HG02885 (cell line): ENCODE measurements at regions not wholly inside any gene's neighbourhood (a gene's known extent, or its start where the extent isn't known, plus 50 kb on each side); places are given as distances from the start of the nearest gene placed in this dataset.
"Not testable (repeated sequence)": the region's sequence is repeated elsewhere in the genome, so short reads cannot be mapped to it uniquely, and the experiment has no call there.

ENCODE experiments used
- ATAC-seq: cut with Tn5 transposase; IDR thresholded peaks from one replicate; pipeline ENCODE4 v1.9.1; 2021; ENCODE audit warnings: mild to moderate bottlenecking; ENCODE audit not compliant: unreplicated experiment, poor library complexity

DNA sequence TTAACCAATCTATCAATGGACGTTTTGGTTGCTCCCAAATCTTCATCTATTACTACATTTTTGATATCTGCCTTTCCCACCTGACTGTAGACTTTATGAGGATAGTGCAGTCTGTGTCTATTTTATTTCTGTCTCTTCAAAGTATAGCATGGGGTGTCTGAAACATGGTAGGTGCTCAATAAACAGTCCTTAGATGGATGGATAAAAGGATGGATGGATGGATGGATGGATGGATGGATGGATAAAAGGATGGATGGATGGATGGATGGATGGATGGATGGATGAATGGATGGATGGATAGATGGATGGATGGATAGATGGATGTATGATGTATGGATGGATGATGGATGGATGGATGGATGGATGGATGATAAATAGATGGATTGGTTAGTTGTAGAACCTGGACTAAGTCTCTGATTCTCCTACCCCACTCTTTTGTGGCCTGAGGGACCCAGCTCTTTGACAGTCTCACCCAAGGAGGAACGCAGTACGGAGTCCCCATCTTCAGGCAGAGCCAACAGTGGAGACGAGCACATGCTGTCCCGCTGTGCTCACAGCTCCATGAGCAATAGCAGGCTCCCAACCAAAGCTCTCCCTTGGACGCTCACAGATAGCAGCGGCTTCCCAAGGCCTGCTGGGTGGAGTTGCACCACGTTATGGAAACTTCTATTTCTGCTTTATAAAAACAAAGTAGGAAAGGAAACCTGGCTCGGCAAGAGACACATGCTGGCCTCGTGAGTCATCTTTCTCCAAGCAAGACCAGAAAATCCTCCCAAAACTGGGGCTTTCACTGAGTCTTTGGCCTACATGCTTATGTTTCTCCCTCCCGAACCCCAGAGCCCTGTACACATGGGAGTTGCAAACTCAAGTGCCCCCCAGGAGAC lies 448.0 kb downstream of the MIAT start:
- ATAC-seq, result no peak

GRCh38 chr22:27106985-27107384 lies 449.6 kb downstream of the MIAT start:
- ATAC-seq, result no peak

DNA sequence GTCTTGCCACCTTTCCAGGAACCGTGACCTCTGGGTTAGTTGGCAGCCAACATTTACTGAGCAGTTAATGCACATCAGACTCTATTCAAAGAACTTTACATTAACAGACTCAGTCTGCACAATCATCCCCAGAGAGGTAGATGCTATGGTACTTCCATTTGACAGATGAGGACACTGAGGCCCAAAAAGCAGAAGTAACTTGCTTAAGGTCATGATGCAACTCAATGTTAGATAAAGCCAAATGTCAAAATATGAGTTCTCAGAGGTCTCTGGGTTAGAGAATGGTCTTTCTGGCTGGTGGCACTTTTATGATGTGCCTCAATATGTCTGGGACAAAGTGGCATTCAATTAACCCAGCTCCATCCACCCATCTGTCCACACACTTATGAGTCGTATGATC lies 450.0 kb downstream of the MIAT start:
- no peak for ATAC-seq

GRCh38 chr22:27107824-27108223 lies 450.4 kb downstream of the MIAT start:
- ATAC-seq, result no peak

DNA sequence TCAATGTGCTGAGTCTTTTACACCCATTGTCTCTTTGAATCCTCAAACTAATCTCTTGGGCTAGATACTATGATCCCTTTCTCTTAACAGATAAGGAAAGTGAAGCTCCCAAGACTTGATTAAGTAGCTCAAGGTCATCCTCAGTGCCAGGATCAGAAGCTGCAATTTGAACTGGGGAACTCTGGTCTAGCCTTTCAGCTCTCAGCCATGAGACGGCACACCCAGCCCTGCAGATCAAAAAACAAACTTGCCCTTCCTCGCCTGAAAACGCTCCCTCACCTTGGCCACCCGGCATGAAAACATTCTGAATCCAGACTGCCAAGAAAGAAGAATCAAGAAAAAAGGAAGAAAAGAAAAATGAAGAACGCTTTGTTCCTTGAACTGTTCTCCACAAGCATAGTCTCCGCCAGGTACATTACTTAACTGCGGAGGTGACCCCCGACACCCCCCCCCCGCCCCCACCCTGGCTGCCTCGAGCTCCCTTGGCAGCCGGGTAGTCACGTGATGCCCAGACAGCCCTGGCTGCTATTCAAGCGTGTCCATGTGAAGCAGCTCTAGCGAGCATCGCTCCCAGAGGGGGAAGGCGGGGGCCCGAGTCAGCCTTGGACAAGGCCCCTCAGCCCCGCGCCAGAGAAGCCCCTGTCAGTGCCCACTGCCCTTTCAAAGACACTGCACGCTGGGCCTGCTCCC lies 451.2 kb downstream of the MIAT start:
- no peak for ATAC-seq

DNA sequence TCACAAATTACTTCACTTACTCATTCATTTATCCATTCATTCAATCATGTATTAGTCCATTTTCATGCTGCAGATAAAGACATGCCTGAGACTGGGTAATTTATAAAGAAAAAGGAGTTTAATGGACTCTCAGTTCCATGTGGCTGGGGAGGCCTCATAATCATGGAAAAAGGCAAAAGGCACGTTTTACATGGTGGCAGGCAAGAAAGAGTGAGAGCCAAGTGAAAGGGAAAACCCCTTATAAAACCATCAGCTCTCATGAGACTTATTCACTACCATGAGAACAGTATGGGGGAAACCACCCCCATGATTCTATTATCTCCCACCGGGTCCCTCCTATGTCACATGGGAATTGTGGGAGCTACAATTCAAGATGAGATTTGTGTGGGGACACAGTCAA lies 452.0 kb downstream of the MIAT start:
- ATAC-seq, result not testable (repeated sequence)

- no peak for ATAC-seq
Observed at GRCh38 chr22:27110665-27111451, 453.5 kb downstream of the MIAT start.

DNA sequence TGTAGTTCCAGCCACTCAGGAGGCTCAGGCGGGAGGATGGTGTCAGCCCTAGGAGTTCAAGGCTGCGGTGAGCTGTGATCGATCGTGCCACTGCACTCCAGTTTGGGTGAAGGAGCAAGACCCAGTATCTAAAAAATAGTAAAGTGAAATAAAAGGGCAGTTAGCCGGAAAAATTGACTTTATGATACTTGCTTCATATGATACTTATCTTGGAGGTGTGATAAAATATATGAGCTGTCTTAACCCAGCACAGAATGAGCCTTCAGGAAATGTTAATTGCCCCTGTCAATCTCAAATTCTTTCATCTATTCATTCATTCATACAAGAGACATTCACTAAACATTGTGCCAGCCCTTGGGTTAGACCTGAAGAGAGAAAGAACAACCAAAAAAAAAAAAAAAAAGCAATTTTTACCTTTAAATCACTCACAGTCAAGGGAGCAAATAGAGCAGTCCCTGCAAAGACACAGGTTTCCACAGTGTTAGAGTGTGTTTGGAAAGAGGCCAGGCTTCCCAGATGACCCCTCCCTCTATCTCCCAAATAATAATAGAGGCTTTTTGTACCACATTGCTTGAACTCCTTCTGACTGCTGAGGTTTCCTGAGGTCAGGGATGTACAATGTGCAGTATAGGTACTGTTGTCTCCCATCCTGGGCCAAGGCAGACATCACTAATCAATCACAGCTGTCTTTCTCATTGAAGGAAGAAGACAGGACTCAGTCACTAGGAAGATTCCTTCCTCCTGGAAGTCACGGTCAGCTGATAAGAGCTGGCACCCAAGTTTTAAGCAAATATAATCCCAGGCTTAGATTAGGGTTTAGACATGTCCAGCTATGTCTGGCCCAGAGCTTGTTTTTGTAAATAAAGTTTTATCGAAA lies 454.6 kb downstream of the MIAT start:
- ATAC-seq, result no peak

DNA sequence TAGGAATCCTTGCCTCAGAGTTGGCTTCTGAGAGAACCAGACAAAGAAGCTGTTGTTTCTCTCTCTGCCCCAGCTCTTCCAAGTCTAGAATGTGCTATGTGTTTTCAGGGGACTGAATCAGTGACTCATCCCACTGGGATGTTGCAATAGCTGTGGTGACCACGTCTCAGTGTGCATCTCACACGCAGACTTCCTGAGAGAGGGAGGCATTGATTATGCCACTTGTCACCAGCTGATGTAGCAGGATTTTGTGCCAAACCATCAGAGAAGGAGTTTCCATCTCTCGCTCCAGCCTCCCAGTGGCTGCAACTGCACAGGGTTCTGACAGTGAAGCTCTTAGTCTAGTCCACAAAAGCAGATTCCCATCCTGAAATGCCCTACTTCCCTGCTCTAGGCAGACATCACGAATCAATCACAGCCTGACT lies 455.8 kb downstream of the MIAT start:
- ATAC-seq, result no peak

GRCh38 chr22:27113641-27114040 lies 456.3 kb downstream of the MIAT start:
- no peak for ATAC-seq

GRCh38 chr22:27114186-27114585 lies 456.8 kb downstream of the MIAT start:
- ATAC-seq, result no peak

DNA sequence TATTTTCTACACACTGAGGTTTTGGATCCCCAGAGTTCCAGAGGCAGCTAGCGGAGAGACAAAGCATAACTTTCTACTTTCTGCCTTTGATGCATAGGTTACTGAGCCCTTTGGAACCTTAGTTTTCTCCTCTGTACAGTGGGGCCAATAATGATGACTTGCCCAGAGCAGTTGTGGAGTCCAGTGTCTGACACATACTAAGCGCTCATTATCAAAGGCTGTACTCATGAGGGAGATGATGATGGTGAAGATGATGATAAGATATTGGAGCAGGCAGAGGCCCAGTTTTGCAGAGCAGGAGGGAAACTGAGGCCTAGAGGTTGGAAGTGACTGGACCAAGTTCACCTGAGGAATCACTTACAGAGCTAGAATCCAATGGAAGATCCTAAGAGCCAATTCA lies 458.0 kb downstream of the MIAT start:
- ATAC-seq, result no peak

- no peak for ATAC-seq
Observed at GRCh38 chr22:27115816-27116256, 458.4 kb downstream of the MIAT start.

DNA sequence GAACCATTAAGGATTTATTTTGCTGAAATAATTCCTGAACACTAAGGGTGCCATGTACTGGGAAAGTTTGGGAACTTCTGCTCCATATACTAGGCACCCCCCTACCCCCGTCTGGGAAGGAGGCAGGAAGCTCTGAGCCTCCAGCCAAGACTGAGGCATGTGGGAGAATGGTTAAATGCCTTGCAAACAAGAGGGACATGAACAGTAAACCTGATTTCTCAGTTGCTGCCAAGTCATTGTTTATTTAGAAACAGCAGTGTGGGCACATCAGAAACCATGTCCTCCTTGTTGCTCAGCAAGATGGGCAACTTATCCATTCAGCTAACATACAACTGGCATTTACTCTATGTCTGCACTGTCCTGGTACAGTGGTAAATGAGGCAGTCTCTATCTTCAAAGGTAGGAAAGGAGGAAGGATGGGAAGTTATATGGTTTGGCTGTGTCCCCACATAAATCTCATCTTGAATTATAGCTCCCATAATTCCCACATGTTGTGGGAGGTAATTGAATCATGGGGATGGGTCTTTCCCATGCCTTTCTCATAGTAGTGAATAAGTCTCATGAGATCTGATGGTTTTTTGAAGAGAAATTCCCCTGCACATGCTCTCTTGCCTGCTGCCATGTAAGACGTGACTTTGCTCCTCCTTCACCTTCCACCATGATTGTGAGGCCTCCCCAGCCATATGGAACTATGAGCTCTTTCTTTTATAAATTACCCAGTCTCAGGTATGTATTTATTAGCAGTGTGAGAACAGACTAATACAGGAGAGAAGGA lies 459.1 kb downstream of the MIAT start:
- no peak for ATAC-seq

GRCh38 chr22:27120036-27120435 lies 462.6 kb downstream of the MIAT start:
- ATAC-seq, result no peak

DNA sequence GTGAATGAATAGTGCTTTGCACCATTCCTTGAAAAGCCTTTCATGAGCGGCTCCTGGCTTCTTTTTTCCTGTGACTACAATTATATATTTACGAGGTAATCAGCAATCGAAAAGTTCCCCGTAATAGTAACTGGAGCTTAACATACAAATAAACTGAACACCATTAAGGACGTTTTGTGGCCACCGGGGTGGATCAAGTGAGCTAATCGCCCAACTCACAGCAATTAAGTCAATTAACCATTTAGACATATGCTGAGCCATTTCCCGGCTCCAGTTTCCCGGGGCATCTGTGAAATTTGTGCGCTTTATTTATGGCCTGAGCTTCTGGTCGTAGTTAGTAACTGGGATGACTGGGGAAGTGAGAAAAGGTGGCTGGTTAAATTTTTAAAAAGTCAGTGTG lies 465.2 kb downstream of the MIAT start:
- ATAC-seq, result no peak

- ATAC-seq, result no peak
Observed at GRCh38 chr22:27123880-27124279, 466.5 kb downstream of the MIAT start.

GRCh38 chr22:27124351-27124966 lies 467.1 kb downstream of the MIAT start:
- no peak for ATAC-seq

GRCh38 chr22:27125539-27125938 lies 468.2 kb downstream of the MIAT start:
- no peak for ATAC-seq
